Naive thymus-derived CD4-positive, alpha-beta T cell (primary cell): ENCODE measurements at regions not wholly inside any gene's neighbourhood (a gene's known extent, or its start where the extent isn't known, plus 50 kb on each side); places are given as distances from the start of the nearest gene placed in this dataset.
"Not testable (repeated sequence)": the region's sequence is repeated elsewhere in the genome, so short reads cannot be mapped to it uniquely, and the experiment has no call there.

Experiments used
- ATAC-seq: fragments of 150-1000 bp; cut with Tn5 transposase; 2 replicates; pipeline ENCODE4 v1.10.0; 2021; ENCODE audit warnings: mild to moderate bottlenecking, moderate library complexity
- CTCF ChIA-PET: fragments of 350-600 bp; sonication (Branson Sonifier 250); formaldehyde crosslinking; loops from one replicate; lab custom pipeline; 2021; ENCODE audit warnings: antibody characterized with exemption; lab: Charles Lee
- POLR2A ChIA-PET: fragments of 350-600 bp; sonication (Branson Sonifier 250); formaldehyde crosslinking; loops from one replicate; lab custom pipeline; 2021; ENCODE audit warnings: antibody characterized with exemption, inconsistent platforms; lab: Charles Lee
- DNase-seq, 9 donors: peaks; one replicate each; pipeline versions ENCODE4 v3.0.0 to v3.0.0-alpha.2; 2020 to 2022; ENCODE audit warnings: mixed read lengths in 1 of 9
- H3K27ac ChIP-seq: one replicate; pipeline ENCODE4 v1.7.0; 2013; ENCODE audit warnings: mild to moderate bottlenecking, low read depth, low read length, moderate library complexity
- H3K27me3 ChIP-seq, 2 donors: one replicate each; pipeline ENCODE4 v1.7.0; 2013; ENCODE audit warnings: low read length in 2 of 2, mild to moderate bottlenecking in 2 of 2, moderate library complexity in 2 of 2; ENCODE audit not compliant: control insufficient read depth in 2 of 2, insufficient read depth in 2 of 2
- H3K36me3 ChIP-seq, 3 experiments: 1 replicate in 2 of 3; 2 replicates in 1 of 3; pipeline ENCODE4 v1.7.0; 2013; ENCODE audit warnings: low read length in 3 of 3, mild to moderate bottlenecking in 3 of 3, moderate library complexity in 1 of 3; ENCODE audit not compliant: insufficient read depth in 3 of 3, control insufficient read depth in 2 of 3
- H3K4me1 ChIP-seq, 2 donors: one replicate each; pipeline ENCODE4 v1.7.0; 2013; ENCODE audit warnings: low read length in 2 of 2, mild to moderate bottlenecking in 2 of 2, moderate library complexity in 1 of 2; ENCODE audit not compliant: control insufficient read depth in 2 of 2, insufficient read depth in 2 of 2
- H3K4me3 ChIP-seq: 2 replicates; pipeline ENCODE4 v1.7.0; 2013; ENCODE audit warnings: mild to moderate bottlenecking, low read length
- H3K9me3 ChIP-seq, 3 experiments: 1 replicate in 2 of 3; 2 replicates in 1 of 3; pipeline ENCODE4 v1.7.0; 2013; ENCODE audit warnings: low read length in 3 of 3; ENCODE audit not compliant: control insufficient read depth in 2 of 3
- H3K27ac Mint-ChIP-seq, 9 donors: one replicate each; pipeline ENCODE4 v1.8.0; 2020 to 2022; ENCODE audit warnings: mixed read lengths in 9 of 9, mild to moderate bottlenecking in 8 of 9, moderate library complexity in 5 of 9, inconsistent platforms in 2 of 9
- H3K27me3 Mint-ChIP-seq, 5 donors: one replicate each; pipeline ENCODE4 v1.8.0; 2021 to 2022; ENCODE audit warnings: mixed read lengths in 5 of 5, mild to moderate bottlenecking in 1 of 5
- H3K36me3 Mint-ChIP-seq, 5 donors: one replicate each; pipeline ENCODE4 v1.8.0; 2020 to 2022; ENCODE audit warnings: mixed read lengths in 5 of 5, mild to moderate bottlenecking in 3 of 5, inconsistent platforms in 1 of 5
- H3K4me1 Mint-ChIP-seq, 7 donors: one replicate each; pipeline ENCODE4 v1.8.0; 2020 to 2022; ENCODE audit warnings: mixed read lengths in 7 of 7, mild to moderate bottlenecking in 3 of 7, inconsistent platforms in 1 of 7
- H3K4me3 Mint-ChIP-seq, 10 donors: one replicate each; pipeline ENCODE4 v1.8.0; 2020 to 2022; ENCODE audit warnings: mild to moderate bottlenecking in 10 of 10, mixed read lengths in 10 of 10, moderate library complexity in 6 of 10, inconsistent platforms in 2 of 10
- H3K9me3 Mint-ChIP-seq, 11 donors: one replicate each; pipeline ENCODE4 v1.8.0; 2020 to 2022; ENCODE audit warnings: mixed read lengths in 11 of 11, mild to moderate bottlenecking in 4 of 11, inconsistent platforms in 1 of 11, moderate library complexity in 1 of 11
- intact Hi-C, 2 donors: fragments of 100-400 bp; cut with micrococcal nuclease; formaldehyde crosslinking; loops; one replicate each; pipeline ENCODE4 v1.15.1; 2023

DNA sequence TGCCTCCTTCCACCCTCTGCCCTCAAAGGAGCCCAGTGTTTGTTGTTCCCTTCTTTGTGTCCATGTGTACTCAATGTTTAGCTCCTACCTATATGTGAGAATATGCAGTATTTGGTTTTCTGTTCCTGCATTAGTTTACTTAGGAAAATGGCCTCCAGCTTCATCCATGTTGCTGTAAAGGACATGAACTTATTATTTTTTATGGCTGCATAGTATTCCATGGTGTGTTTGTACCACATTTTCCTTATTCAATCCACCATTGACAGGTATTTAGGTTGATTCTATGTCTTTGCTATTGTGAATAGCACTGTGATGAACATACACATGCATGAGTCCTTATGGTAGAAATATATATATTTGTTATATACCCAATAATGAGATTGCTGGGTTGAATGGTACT is 89.2 kb downstream of the CETN3 start:
- H3K36me3 ChIP-seq, H3K27me3 ChIP-seq, H3K4me1 Mint-ChIP-seq, H3K4me1 ChIP-seq, H3K27ac ChIP-seq, POLR2A ChIA-PET, H3K36me3 Mint-ChIP-seq, H3K9me3 ChIP-seq, H3K4me3 ChIP-seq, CTCF ChIA-PET, DNase-seq, H3K27ac Mint-ChIP-seq, intact Hi-C loops, ATAC-seq, H3K4me3 Mint-ChIP-seq: not testable (repeated sequence)
- peaks cover 0 to 21% (median 20%) of the 10 kb centered on the region in 5 donors for H3K27me3 Mint-ChIP-seq
- peaks cover 3 to 22% (median 11%) of the 10 kb centered on the region in 11 donors for H3K9me3 Mint-ChIP-seq

DNA sequence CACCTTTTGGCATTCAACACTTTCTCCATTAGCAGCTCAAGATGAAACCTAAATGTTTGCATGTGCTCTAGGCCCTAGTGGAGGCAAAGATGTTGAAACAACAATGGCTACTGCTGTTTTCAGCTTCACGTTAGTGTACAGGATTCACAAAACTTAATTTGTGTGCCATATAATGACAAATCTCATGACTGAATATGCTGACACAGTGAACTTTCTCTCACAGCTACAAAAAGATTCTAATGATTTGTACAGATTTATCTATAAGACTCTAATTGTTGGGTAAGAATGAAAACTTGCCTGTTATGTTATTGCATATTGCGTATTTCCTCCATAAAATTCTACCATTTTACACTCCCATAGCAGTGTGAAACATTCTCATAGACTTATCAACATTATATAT is 97.5 kb downstream of the CETN3 start:
- Mint-ChIP-seq H3K4me3 (no peak overlapping the region), H3K4me1 (no peaks in the 10 kb centered on the region), H3K27me3 (peaks cover 0 to 4% (median 0%) of the 10 kb centered on the region in 5 donors), H3K9me3 (no peaks in the 10 kb centered on the region), H3K36me3 (no peaks in the 10 kb centered on the region), H3K27ac (no peak overlapping the region)
- intact Hi-C loops = no loop called here
- H3K36me3 ChIP-seq = no peaks in the 10 kb centered on the region
- CTCF ChIA-PET = no interaction called here
- ATAC-seq = no peak
- no peaks in the 10 kb centered on the region for H3K4me1 ChIP-seq
- DNase-seq = no peak
- POLR2A ChIA-PET = no interaction called here
- no peaks in the 10 kb centered on the region for H3K27me3 ChIP-seq
- H3K4me3 ChIP-seq = no peak overlapping the region
- H3K27ac ChIP-seq = no peak overlapping the region
- H3K9me3 ChIP-seq = no peaks in the 10 kb centered on the region

DNA sequence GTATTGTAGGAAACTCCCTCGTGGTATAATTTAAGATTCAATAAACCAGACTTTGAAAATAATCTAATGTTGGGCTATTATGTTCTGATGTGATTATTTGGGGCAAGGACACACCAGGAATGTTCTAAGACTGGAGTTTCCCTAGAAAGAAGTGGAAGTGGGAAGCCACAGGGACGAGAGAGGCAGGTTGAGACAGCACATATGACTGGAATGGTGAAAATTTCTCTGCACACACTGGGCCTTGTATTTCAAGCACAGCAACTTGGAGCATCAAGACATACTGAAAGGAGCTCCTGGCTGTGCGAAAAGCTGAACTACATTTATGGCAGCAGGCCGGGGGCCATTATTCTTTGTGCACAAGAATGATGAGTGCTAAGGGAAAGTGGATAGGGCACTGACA is 98.2 kb downstream of the CETN3 start:
- Histone ChIP-seq H3K4me3 (no peak overlapping the region), H3K9me3 (no peaks in the 10 kb centered on the region), H3K27me3 (no peaks in the 10 kb centered on the region), H3K27ac (no peak overlapping the region), H3K36me3 (no peaks in the 10 kb centered on the region), H3K4me1 (no peaks in the 10 kb centered on the region)
- no peak overlapping the region for H3K27ac Mint-ChIP-seq
- H3K4me3 Mint-ChIP-seq = no peak overlapping the region
- H3K4me1 Mint-ChIP-seq = no peaks in the 10 kb centered on the region
- H3K27me3 Mint-ChIP-seq = peaks cover 0 to 3% (median 0%) of the 10 kb centered on the region in 5 donors
- DNase-seq (no peak), ATAC-seq (no peak)
- no peaks in the 10 kb centered on the region for H3K36me3 Mint-ChIP-seq
- ChIA-PET POLR2A (no interaction called here), CTCF (no interaction called here)
- H3K9me3 Mint-ChIP-seq = no peaks in the 10 kb centered on the region
- intact Hi-C loops = no loop called here

DNA sequence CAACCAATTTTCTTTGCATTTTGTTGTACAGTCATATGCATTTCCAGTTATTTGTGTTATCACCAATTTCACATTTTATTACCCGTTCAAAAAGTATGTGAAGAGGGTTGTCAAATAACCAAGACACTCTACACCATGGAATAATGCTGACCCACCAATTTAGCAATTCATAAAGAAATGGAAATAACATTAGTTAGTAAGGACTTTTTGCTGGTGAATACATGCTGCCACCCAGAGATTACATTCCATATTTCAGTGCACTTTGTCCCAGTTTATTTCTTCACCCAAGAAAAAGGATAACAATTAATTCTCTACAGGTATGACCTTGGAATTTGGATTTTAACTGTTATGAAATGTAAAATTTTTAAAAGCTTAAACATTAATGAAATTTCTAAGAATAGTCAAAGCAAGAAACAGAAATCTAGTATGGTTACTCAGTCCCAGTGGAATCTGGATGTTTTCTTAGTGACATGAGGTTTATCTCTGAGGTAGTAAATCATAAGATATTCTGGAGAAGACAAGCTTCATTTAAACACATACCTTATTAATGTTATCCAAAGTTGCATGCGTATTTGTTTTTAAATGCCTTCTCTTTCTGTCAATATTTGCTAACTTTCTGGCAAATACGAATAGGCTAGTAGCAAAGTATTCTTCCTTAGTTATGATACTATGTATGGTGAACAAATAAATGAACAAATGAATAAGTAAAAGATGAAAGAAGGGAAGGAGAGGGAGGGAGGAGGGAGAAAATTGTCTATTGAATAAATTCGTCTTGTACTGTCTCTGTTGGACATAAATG is 100.6 kb downstream of the CETN3 start:
- no peak overlapping the region for H3K4me3 Mint-ChIP-seq
- peaks cover 0 to 10% (median 5%) of the 10 kb centered on the region in 5 donors for H3K27me3 Mint-ChIP-seq
- no peaks in the 10 kb centered on the region for H3K4me1 Mint-ChIP-seq
- no peaks in the 10 kb centered on the region for H3K27me3 ChIP-seq
- no peaks in the 10 kb centered on the region for H3K9me3 Mint-ChIP-seq
- POLR2A ChIA-PET = no interaction called here
- CTCF ChIA-PET = no interaction called here
- DNase-seq (no peak), ATAC-seq (no peak)
- H3K27ac ChIP-seq = no peak overlapping the region
- intact Hi-C loops = no loop called here
- no peaks in the 10 kb centered on the region for H3K9me3 ChIP-seq
- no peak overlapping the region for H3K4me3 ChIP-seq
- no peaks in the 10 kb centered on the region for H3K36me3 Mint-ChIP-seq
- no peaks in the 10 kb centered on the region for H3K36me3 ChIP-seq
- H3K4me1 ChIP-seq = no peaks in the 10 kb centered on the region
- no peak overlapping the region for H3K27ac Mint-ChIP-seq

DNA sequence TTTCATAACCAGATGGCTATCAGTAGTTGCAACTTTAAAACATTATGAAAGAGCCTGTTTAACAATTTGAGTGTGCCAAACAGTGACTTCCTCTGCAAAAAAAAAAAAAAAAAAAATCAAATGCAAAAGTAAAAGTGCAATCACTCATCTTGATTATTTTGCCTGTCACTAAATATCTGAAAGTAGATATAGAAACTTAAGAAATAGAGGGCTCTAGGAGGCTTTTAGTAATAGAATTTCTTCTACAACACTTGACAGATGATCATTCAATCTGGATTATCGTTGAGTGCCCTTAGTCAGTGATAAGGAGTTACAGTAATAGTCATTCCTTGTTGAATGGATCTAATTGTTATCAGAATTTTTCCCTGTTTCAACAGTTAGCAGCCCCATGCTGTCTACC is 101.8 kb downstream of the CETN3 start:
- Mint-ChIP-seq H3K4me3 (no peak overlapping the region), H3K9me3 (no peaks in the 10 kb centered on the region), H3K27ac (no peak overlapping the region), H3K4me1 (no peaks in the 10 kb centered on the region), H3K36me3 (no peaks in the 10 kb centered on the region), H3K27me3 (peaks cover 0 to 10% (median 8%) of the 10 kb centered on the region in 5 donors)
- intact Hi-C loops = no loop called here
- ChIA-PET POLR2A (no interaction called here), CTCF (no interaction called here)
- H3K27ac ChIP-seq = no peak overlapping the region
- no peaks in the 10 kb centered on the region for H3K27me3 ChIP-seq
- no peak overlapping the region for H3K4me3 ChIP-seq
- DNase-seq (no peak), ATAC-seq (no peak)
- H3K9me3 ChIP-seq = no peaks in the 10 kb centered on the region
- H3K4me1 ChIP-seq = no peaks in the 10 kb centered on the region
- no peaks in the 10 kb centered on the region for H3K36me3 ChIP-seq

DNA sequence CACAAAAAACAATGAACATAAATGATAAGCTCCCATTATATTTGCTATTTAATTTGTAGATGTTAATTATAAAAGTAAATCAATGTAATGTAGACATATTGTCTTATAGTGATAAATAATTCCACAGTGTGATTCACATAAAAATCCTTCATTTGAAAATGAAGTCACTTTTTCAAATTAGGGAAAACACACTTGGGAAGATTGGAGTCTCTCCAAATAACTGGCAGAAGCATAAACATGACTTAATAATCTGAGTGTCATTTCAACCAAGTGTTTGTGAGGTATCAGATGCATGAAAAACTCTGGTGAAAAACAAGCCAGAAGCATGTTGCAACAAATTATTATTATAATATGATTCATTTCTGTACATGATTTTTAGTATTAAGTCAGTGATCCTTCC is 102.2 kb downstream of the CETN3 start:
- no peaks in the 10 kb centered on the region for H3K9me3 Mint-ChIP-seq
- Histone ChIP-seq H3K9me3 (no peaks in the 10 kb centered on the region), H3K4me3 (no peak overlapping the region), H3K4me1 (no peaks in the 10 kb centered on the region), H3K27ac (no peak overlapping the region), H3K27me3 (no peaks in the 10 kb centered on the region), H3K36me3 (no peaks in the 10 kb centered on the region)
- ATAC-seq (no peak), DNase-seq (no peak)
- intact Hi-C loops = no loop called here
- H3K4me1 Mint-ChIP-seq = no peaks in the 10 kb centered on the region
- H3K36me3 Mint-ChIP-seq = no peaks in the 10 kb centered on the region
- no peak overlapping the region for H3K27ac Mint-ChIP-seq
- H3K4me3 Mint-ChIP-seq = no peak overlapping the region
- POLR2A ChIA-PET = no interaction called here
- CTCF ChIA-PET = no interaction called here
- H3K27me3 Mint-ChIP-seq = peaks cover 0 to 10% (median 8%) of the 10 kb centered on the region in 5 donors

DNA sequence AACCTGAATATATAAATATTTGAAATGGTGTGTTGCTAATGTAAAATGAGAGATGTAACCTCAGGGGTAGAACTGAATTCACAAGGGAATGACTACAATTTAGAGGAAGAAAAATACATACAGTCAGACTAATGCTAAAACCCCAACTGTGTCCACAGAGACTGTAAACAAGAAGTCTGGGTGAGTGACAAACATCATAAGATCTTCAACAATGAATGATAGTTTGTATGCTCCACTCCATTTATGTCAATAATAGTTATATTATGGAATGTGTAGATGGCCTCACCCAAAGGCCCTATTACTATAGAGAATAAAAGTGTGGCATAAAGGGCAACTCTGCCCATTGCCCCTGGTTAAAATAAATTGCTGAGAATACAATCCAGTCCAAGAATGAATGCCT is 102.9 kb downstream of the CETN3 start:
- H3K4me1 ChIP-seq = no peaks in the 10 kb centered on the region
- no peaks in the 10 kb centered on the region for H3K36me3 ChIP-seq
- no peak overlapping the region for H3K27ac ChIP-seq
- no peaks in the 10 kb centered on the region for H3K27me3 ChIP-seq
- POLR2A ChIA-PET = no interaction called here
- no peaks in the 10 kb centered on the region for H3K4me1 Mint-ChIP-seq
- H3K9me3 Mint-ChIP-seq = no peaks in the 10 kb centered on the region
- H3K27ac Mint-ChIP-seq = no peak overlapping the region
- H3K4me3 Mint-ChIP-seq = no peak overlapping the region
- no peaks in the 10 kb centered on the region for H3K36me3 Mint-ChIP-seq
- H3K4me3 ChIP-seq = no peak overlapping the region
- ATAC-seq (no peak), DNase-seq (no peak)
- CTCF ChIA-PET = no interaction called here
- H3K27me3 Mint-ChIP-seq = peaks cover 0 to 10% (median 8%) of the 10 kb centered on the region in 5 donors
- no peaks in the 10 kb centered on the region for H3K9me3 ChIP-seq
- intact Hi-C loops = no loop called here
